Caco-2 (cell line): ENCODE measurements at regions not wholly inside any gene's neighbourhood (a gene's known extent, or its start where the extent isn't known, plus 50 kb on each side); places are given as distances from the start of the nearest gene placed in this dataset.

Experiments used
- BruUV-seq: library from RNA; stranded (reverse); fragments of 400-500 nt; replicated peaks from 2 replicates; lab custom pipeline; 2021; lab: Mats Ljungman, UMichigan
- CTCF ChIA-PET: fragments of 300-600 bp; sonication (Branson Sonifier 250); formaldehyde crosslinking; loops from one replicate; lab custom pipeline; 2022; ENCODE audit warnings: antibody characterized with exemption; lab: Charles Lee
- POLR2A ChIA-PET: fragments of 300-600 bp; sonication (Branson Sonifier 250); formaldehyde crosslinking; loops from one replicate; lab custom pipeline; 2022; ENCODE audit warnings: antibody characterized with exemption; lab: Charles Lee
- DNase-seq, 2 experiments: peaks; one replicate each; pipeline versions ENCODE4 v3.0.0 to v3.0.0-alpha.2; 2020 to 2022
- H3K27me3 ChIP-seq: replicated peaks from 2 replicates; pipeline ENCODE4 v1.6.0; 2011; ENCODE audit warnings: low read length; ENCODE audit not compliant: control insufficient read depth, insufficient read depth
- H3K36me3 ChIP-seq: 2 replicates; pipeline ENCODE4 v1.5.1; 2011; ENCODE audit warnings: low read length; ENCODE audit not compliant: control insufficient read depth, insufficient read depth
- H3K4me1 ChIP-seq: fragments of 250-450 bp; sonication (Bioruptor Pico); 2 replicates; pipeline ENCODE4 v1.5.1; 2020; ENCODE audit warnings: mild to moderate bottlenecking
- H3K4me3 ChIP-seq: 2 replicates; pipeline ENCODE4 v1.5.1; 2011; ENCODE audit warnings: low read depth, mild to moderate bottlenecking, control low read depth, low read length
- H3K9me3 ChIP-seq: fragments of 250-450 bp; sonication (Bioruptor Pico); 2 replicates; pipeline ENCODE4 v1.5.1; 2020; ENCODE audit warnings: mild to moderate bottlenecking, moderate library complexity
- H3K27ac Mint-ChIP-seq: one replicate; pipeline ENCODE4 v1.8.0; 2022; ENCODE audit warnings: mixed read lengths; ENCODE audit not compliant: unreplicated experiment
- H3K27me3 Mint-ChIP-seq: one replicate; pipeline ENCODE4 v1.8.0; 2022; ENCODE audit warnings: mixed read lengths; ENCODE audit not compliant: insufficient read depth, unreplicated experiment
- H3K36me3 Mint-ChIP-seq: one replicate; pipeline ENCODE4 v1.8.0; 2022; ENCODE audit warnings: mild to moderate bottlenecking, mixed read lengths; ENCODE audit not compliant: insufficient read depth, unreplicated experiment
- H3K4me1 Mint-ChIP-seq: one replicate; pipeline ENCODE4 v1.8.0; 2022; ENCODE audit warnings: low read depth, mixed read lengths; ENCODE audit not compliant: unreplicated experiment
- H3K4me3 Mint-ChIP-seq: one replicate; pipeline ENCODE4 v1.8.0; 2022; ENCODE audit warnings: mild to moderate bottlenecking, moderate library complexity, mixed read lengths; ENCODE audit not compliant: unreplicated experiment
- H3K9me3 Mint-ChIP-seq: one replicate; pipeline ENCODE4 v1.8.0; 2022; ENCODE audit warnings: mixed read lengths; ENCODE audit not compliant: unreplicated experiment
- intact Hi-C: fragments of 100-400 bp; cut with micrococcal nuclease; formaldehyde crosslinking; loops from one replicate; pipeline ENCODE4 v1.10.0; 2022; ENCODE audit not compliant: unreplicated experiment
- TF ChIP-seq, protein P1 (sequence below), 2 experiments: fragments of 200-600 bp in 1 of 2; IDR thresholded peaks; 1 replicate in 1 of 2; 2 replicates in 1 of 2; pipeline versions ENCODE4 v1.5.1 to v1.8.0; 2011 to 2022; ENCODE audit warnings: antibody characterized with exemption in 1 of 2, control low read depth in 1 of 2, inconsistent platforms in 1 of 2, low read depth in 1 of 2, low read length in 1 of 2, mild to moderate bottlenecking in 1 of 2, moderate library complexity in 1 of 2; ENCODE audit not compliant: insufficient read depth in 1 of 2, severe bottlenecking in 1 of 2, unreplicated experiment in 1 of 2

DNA sequence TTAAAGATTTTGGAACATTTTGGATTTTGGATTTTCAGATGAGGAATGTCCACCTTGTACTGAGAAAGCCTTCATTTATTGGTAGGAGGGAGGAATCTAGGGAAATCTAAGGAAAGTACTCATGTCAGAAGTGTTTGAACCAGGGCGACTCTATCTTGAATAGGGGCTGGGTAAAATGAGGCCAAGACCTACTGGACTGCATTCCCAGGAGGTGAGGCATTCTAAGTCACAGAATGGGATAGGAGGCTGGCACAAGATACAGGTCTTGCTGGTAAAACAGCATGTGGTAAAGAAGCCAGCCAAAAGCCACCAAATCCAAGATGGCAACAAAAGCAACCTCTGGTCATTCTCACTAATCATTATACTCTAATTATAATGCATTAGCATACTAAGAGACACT lies 118.9 kb downstream of the MXRA5 start:
- no peak overlapping the region for H3K27ac Mint-ChIP-seq
- intact Hi-C loops, result no loop called here
- H3K4me3 ChIP-seq, result no peak overlapping the region
- no peak for DNase-seq
- H3K9me3 Mint-ChIP-seq, result no peaks in the 10 kb centered on the region
- H3K9me3 ChIP-seq, result no peaks in the 10 kb centered on the region
- H3K4me3 Mint-ChIP-seq, result no peak overlapping the region
- CTCF ChIA-PET, result no interaction called here
- H3K4me1 Mint-ChIP-seq, result no peaks in the 10 kb centered on the region
- no peaks in the 10 kb centered on the region for H3K27me3 Mint-ChIP-seq
- H3K36me3 ChIP-seq, result no peaks in the 10 kb centered on the region
- POLR2A ChIA-PET, result no interaction called here
- BruUV-seq, result no TSS peak
- no peaks in the 10 kb centered on the region for H3K36me3 Mint-ChIP-seq
- no peaks in the 10 kb centered on the region for H3K27me3 ChIP-seq
- no peaks in the 10 kb centered on the region for H3K4me1 ChIP-seq
- TF ChIP-seq, protein P1, sequence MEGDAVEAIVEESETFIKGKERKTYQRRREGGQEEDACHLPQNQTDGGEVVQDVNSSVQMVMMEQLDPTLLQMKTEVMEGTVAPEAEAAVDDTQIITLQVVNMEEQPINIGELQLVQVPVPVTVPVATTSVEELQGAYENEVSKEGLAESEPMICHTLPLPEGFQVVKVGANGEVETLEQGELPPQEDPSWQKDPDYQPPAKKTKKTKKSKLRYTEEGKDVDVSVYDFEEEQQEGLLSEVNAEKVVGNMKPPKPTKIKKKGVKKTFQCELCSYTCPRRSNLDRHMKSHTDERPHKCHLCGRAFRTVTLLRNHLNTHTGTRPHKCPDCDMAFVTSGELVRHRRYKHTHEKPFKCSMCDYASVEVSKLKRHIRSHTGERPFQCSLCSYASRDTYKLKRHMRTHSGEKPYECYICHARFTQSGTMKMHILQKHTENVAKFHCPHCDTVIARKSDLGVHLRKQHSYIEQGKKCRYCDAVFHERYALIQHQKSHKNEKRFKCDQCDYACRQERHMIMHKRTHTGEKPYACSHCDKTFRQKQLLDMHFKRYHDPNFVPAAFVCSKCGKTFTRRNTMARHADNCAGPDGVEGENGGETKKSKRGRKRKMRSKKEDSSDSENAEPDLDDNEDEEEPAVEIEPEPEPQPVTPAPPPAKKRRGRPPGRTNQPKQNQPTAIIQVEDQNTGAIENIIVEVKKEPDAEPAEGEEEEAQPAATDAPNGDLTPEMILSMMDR (IDR thresholded peaks at IDR 0.05; ENCODE audit: insufficient read depth in 1 of 2, low read depth in 1 of 2, low read length in 1 of 2, severe bottlenecking in 1 of 2, unreplicated experiment in 1 of 2), result no peak

GRCh38 chrX:3226087-3226486 lies 120.4 kb downstream of the MXRA5 start:
- Histone ChIP-seq H3K9me3 (no peaks in the 10 kb centered on the region), H3K27me3 (no peaks in the 10 kb centered on the region), H3K36me3 (no peaks in the 10 kb centered on the region), H3K4me1 (no peaks in the 10 kb centered on the region), H3K4me3 (no peak overlapping the region)
- DNase-seq, result no peak
- Mint-ChIP-seq H3K4me3 (no peak overlapping the region), H3K27ac (no peak overlapping the region), H3K9me3 (no peaks in the 10 kb centered on the region), H3K4me1 (no peaks in the 10 kb centered on the region), H3K36me3 (no peaks in the 10 kb centered on the region), H3K27me3 (no peaks in the 10 kb centered on the region)
- intact Hi-C loops, result no loop called here
- BruUV-seq, result no TSS peak
- ChIA-PET CTCF (no interaction called here), POLR2A (no interaction called here)
- TF ChIP-seq, protein P1 (IDR thresholded peaks at IDR 0.05; ENCODE audit: insufficient read depth in 1 of 2, low read depth in 1 of 2, low read length in 1 of 2, severe bottlenecking in 1 of 2, unreplicated experiment in 1 of 2), result no peak

GRCh38 chrX:3221643-3222042 lies 124.8 kb downstream of the MXRA5 start:
- intact Hi-C loops, result no loop called here
- BruUV-seq, result no TSS peak
- POLR2A ChIA-PET, result interaction anchor here (0.7 kb wide), 1 partner anchor 12 kb away, joined by 8 read pairs; no protein-coding TSS in a partner anchor
- TF ChIP-seq, protein P1 (IDR thresholded peaks at IDR 0.05; ENCODE audit: insufficient read depth in 1 of 2, low read depth in 1 of 2, low read length in 1 of 2, severe bottlenecking in 1 of 2, unreplicated experiment in 1 of 2), result no peak
- no peak overlapping the region for H3K4me3 ChIP-seq
- Mint-ChIP-seq H3K9me3 (no peaks in the 10 kb centered on the region), H3K27ac (no peak overlapping the region), H3K4me1 (no peaks in the 10 kb centered on the region), H3K27me3 (peaks cover 13% of the 10 kb centered on the region), H3K4me3 (no peak overlapping the region), H3K36me3 (no peaks in the 10 kb centered on the region)
- H3K27me3 ChIP-seq, result no peaks in the 10 kb centered on the region
- no peaks in the 10 kb centered on the region for H3K36me3 ChIP-seq
- CTCF ChIA-PET, result no interaction called here
- no peaks in the 10 kb centered on the region for H3K9me3 ChIP-seq
- H3K4me1 ChIP-seq, result no peaks in the 10 kb centered on the region
- no peak for DNase-seq
